ENCODE measurements at regions not wholly inside any gene's neighbourhood (a gene's known extent, or its start where the extent isn't known, plus 50 kb on each side); places are given as distances from the start of the nearest gene placed in this dataset.

DNA sequence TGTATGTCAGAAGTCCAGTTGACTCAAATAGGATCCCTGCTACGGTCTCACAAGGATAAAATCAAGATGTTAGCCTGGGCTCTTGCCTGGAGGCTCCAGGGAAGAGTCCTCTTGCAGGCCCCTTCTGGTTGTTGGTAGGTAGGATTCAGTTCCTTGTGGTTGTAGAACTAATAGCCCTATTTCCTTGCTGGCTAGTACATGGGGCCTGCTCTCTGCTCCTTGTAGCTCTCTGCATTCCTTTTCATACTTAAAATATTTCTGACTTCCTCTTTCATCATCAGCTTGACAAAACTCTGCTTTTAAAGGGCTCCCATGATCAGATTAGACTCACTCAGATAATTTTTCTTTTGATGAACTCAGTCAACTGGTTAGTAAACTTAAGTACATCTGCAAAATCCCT, 756.7 kb downstream of the GATA3 start (continued):
- TF ChIP-seq, protein P1, sequence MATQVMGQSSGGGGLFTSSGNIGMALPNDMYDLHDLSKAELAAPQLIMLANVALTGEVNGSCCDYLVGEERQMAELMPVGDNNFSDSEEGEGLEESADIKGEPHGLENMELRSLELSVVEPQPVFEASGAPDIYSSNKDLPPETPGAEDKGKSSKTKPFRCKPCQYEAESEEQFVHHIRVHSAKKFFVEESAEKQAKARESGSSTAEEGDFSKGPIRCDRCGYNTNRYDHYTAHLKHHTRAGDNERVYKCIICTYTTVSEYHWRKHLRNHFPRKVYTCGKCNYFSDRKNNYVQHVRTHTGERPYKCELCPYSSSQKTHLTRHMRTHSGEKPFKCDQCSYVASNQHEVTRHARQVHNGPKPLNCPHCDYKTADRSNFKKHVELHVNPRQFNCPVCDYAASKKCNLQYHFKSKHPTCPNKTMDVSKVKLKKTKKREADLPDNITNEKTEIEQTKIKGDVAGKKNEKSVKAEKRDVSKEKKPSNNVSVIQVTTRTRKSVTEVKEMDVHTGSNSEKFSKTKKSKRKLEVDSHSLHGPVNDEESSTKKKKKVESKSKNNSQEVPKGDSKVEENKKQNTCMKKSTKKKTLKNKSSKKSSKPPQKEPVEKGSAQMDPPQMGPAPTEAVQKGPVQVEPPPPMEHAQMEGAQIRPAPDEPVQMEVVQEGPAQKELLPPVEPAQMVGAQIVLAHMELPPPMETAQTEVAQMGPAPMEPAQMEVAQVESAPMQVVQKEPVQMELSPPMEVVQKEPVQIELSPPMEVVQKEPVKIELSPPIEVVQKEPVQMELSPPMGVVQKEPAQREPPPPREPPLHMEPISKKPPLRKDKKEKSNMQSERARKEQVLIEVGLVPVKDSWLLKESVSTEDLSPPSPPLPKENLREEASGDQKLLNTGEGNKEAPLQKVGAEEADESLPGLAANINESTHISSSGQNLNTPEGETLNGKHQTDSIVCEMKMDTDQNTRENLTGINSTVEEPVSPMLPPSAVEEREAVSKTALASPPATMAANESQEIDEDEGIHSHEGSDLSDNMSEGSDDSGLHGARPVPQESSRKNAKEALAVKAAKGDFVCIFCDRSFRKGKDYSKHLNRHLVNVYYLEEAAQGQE (IDR thresholded peaks at IDR 0.05): no peak
- no peak for TF ChIP-seq HOXB5 (CRISPR knock-in tag; IDR thresholded peaks at IDR 0.05)
- no peak for TF ChIP-seq CEBPB (IDR thresholded peaks at IDR 0.05)
- no peak for TF ChIP-seq ZC3H11A (IDR thresholded peaks at IDR 0.05)
- TF ChIP-seq HDAC2 (IDR thresholded peaks at IDR 0.05): no peak
- TF ChIP-seq EHF (CRISPR knock-in tag; IDR thresholded peaks at IDR 0.05): no peak
- no peak for TF ChIP-seq NPAS2 (CRISPR knock-in tag; IDR thresholded peaks at IDR 0.05; ENCODE audit: borderline replicate concordance)
- TF ChIP-seq ZSCAN20 (CRISPR knock-in tag; IDR thresholded peaks at IDR 0.05): no peak
- TF ChIP-seq RCOR1 (IDR thresholded peaks at IDR 0.05; ENCODE audit: low read depth, low read length): no peak
- TF ChIP-seq KDM5A (IDR thresholded peaks at IDR 0.05): no peak
- TF ChIP-seq SMC3 (IDR thresholded peaks at IDR 0.05): no peak
- no peak for TF ChIP-seq ESRRA (IDR thresholded peaks at IDR 0.05; ENCODE audit: borderline replicate concordance, low read length)

DNA sequence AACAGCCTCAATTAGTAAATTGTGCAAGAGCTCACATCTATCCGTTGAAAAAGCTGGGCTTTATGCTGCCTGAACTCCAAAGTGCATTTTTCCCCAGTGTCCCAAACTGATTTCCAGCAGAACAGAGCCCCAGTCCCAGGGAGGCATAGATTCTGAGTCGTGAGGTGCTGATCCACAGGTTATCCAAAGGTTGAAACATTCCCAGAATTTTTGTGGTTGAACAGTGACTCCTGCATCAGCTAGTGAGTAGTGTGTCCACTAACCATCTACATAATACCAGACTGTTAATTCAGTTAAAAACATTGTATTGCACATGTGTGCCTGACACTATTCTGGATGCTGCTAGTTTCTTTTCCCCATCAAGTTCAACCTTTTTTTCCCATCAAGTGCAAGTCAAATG, 761.5 kb downstream of the GATA3 start:
- no peak for DNase-seq (ENCODE audit: low read depth in 1 of 2, low spot score in 1 of 2)
- WGBS (ENCODE audit: missing lambda C conversion rate): 20% methylated on average over 2 of the region's 2 CpGs

DNA sequence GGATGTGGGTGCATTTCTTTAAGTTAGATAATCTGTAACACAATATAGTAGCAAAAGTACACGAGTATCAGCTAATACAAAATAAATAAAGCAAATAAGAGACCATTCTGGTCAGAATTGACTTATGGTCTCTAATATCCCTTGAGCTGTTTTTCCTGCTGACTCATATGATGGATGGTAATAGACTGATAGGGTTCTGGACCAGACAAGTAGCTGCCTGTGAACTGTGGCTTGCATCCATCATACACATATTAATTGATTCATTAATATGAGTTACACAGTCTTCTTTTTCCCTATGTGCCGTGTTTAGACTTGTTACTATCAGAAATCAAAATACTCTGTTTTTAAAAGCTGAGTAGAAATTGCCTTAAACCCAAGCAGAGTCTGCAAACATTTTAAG, 762.8 kb downstream of the GATA3 start:
- no peak overlapping the region for H3K4me2 ChIP-seq

More for the DNA sequence above, 761.5 kb downstream of the GATA3 start:
- no peaks in the 10 kb centered on the region for H3K4me1 ChIP-seq
- ChIA-PET CTCF (no interaction called here), POLR2A (no interaction called here)
- TF ChIP-seq HOXB5 (CRISPR knock-in tag; IDR thresholded peaks at IDR 0.05): no peak
- TF ChIP-seq ZSCAN20 (CRISPR knock-in tag; IDR thresholded peaks at IDR 0.05): no peak
- no peak for TF ChIP-seq CHD2 (IDR thresholded peaks at IDR 0.05; ENCODE audit: low read length, partially characterized antibody)
- no peak for TF ChIP-seq HEYL (CRISPR knock-in tag; IDR thresholded peaks at IDR 0.05)
- TF ChIP-seq, protein P2, sequence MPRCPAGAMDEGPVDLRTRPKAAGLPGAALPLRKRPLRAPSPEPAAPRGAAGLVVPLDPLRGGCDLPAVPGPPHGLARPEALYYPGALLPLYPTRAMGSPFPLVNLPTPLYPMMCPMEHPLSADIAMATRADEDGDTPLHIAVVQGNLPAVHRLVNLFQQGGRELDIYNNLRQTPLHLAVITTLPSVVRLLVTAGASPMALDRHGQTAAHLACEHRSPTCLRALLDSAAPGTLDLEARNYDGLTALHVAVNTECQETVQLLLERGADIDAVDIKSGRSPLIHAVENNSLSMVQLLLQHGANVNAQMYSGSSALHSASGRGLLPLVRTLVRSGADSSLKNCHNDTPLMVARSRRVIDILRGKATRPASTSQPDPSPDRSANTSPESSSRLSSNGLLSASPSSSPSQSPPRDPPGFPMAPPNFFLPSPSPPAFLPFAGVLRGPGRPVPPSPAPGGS (IDR thresholded peaks at IDR 0.05): no peak
- TF ChIP-seq ZNF302 (CRISPR knock-in tag; IDR thresholded peaks at IDR 0.05): no peak
- TF ChIP-seq ESRRA (IDR thresholded peaks at IDR 0.05; ENCODE audit: borderline replicate concordance, low read length): no peak
- TF ChIP-seq, protein P3, sequence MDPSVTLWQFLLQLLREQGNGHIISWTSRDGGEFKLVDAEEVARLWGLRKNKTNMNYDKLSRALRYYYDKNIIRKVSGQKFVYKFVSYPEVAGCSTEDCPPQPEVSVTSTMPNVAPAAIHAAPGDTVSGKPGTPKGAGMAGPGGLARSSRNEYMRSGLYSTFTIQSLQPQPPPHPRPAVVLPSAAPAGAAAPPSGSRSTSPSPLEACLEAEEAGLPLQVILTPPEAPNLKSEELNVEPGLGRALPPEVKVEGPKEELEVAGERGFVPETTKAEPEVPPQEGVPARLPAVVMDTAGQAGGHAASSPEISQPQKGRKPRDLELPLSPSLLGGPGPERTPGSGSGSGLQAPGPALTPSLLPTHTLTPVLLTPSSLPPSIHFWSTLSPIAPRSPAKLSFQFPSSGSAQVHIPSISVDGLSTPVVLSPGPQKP (IDR thresholded peaks at IDR 0.05; ENCODE audit: low read depth, low read length): no peak
- TF ChIP-seq MYC (IDR thresholded peaks at IDR 0.05; ENCODE audit: borderline replicate concordance, low read length): no peak
- no peak for TF ChIP-seq FOXS1 (CRISPR knock-in tag; IDR thresholded peaks at IDR 0.05)
- TF ChIP-seq EP300 (IDR thresholded peaks at IDR 0.05): no peak
- no peak for TF ChIP-seq POLR2A (IDR thresholded peaks at IDR 0.05; ENCODE audit: low read length)
- no peak overlapping the region for H3K27ac ChIP-seq
- no peak overlapping the region for H3K4me2 ChIP-seq
- no peak for FAIRE-seq
- H3K4me3 ChIP-seq: no peak overlapping the region
- ATAC-seq: no peak
- 0 out of 3 replicates have a peak, but pooled peaks cover 3% of the 10 kb centered on the region for H3K9me3 ChIP-seq

More for the DNA sequence above, 762.8 kb downstream of the GATA3 start:
- 24% methylated on average over 2 of the region's 2 CpGs for WGBS (ENCODE audit: missing lambda C conversion rate)
- Histone ChIP-seq H3K27ac (no peak overlapping the region), H3K4me3 (no peak overlapping the region), H3K9me3 (no peaks in the 10 kb centered on the region), H3K4me1 (no peaks in the 10 kb centered on the region)
- no peak for ATAC-seq
- no peak for FAIRE-seq
- DNase-seq (ENCODE audit: low read depth in 1 of 2, low spot score in 1 of 2): no peak
- ChIA-PET POLR2A (no interaction called here), CTCF (no interaction called here)
- TF ChIP-seq EHMT2 (IDR thresholded peaks at IDR 0.05; ENCODE audit: low read depth) (no peak), JUN (IDR thresholded peaks at IDR 0.05) (no peak), RCOR1 (IDR thresholded peaks at IDR 0.05; ENCODE audit: low read depth, low read length) (no peak), TP53 (CRISPR knock-in tag; IDR thresholded peaks at IDR 0.05) (no peak)
- TF ChIP-seq, protein P4, sequence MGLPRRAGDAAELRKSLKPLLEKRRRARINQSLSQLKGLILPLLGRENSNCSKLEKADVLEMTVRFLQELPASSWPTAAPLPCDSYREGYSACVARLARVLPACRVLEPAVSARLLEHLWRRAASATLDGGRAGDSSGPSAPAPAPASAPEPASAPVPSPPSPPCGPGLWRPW (IDR thresholded peaks at IDR 0.05): no peak
